ENCODE measurements at regions not wholly inside any gene's neighbourhood (a gene's known extent, or its start where the extent isn't known, plus 50 kb on each side); places are given as distances from the start of the nearest gene placed in this dataset.

GRCh38 chr13:107293924-107294323 is 726.0 kb upstream of the ARGLU1 start:
- no peak for DNase-seq

GRCh38 chr13:107291875-107292274 is 723.9 kb upstream of the ARGLU1 start:
- no peak for DNase-seq

- no peak for DNase-seq
These were observed 721.6 kb upstream of the ARGLU1 start for GRCh38 chr13:107289540-107289939.

- DNase-seq: no peak
These were observed 716.2 kb upstream of the ARGLU1 start for GRCh38 chr13:107284173-107284572.

GRCh38 chr13:107277911-107278310 is 710.0 kb upstream of the ARGLU1 start:
- no peak for DNase-seq

GRCh38 chr13:107276936-107277335 is 709.0 kb upstream of the ARGLU1 start:
- DNase-seq: no peak

GRCh38 chr13:107275945-107276614 is 708.1 kb upstream of the ARGLU1 start:
- no peak for DNase-seq

GRCh38 chr13:107275312-107275711 is 707.4 kb upstream of the ARGLU1 start:
- DNase-seq: no peak

- DNase-seq: no peak
These were observed 703.3 kb upstream of the ARGLU1 start for GRCh38 chr13:107271227-107271626.

- no peak for DNase-seq
These were observed 698.7 kb upstream of the ARGLU1 start for GRCh38 chr13:107266657-107267056.

- no peak for DNase-seq
These were observed 690.8 kb upstream of the ARGLU1 start for GRCh38 chr13:107258599-107259187.

GRCh38 chr13:107254392-107254791 is 686.5 kb upstream of the ARGLU1 start:
- no peak for DNase-seq

GRCh38 chr13:107252428-107252827 is 684.5 kb upstream of the ARGLU1 start:
- DNase-seq: no peak

GRCh38 chr13:107252021-107252420 is 684.1 kb upstream of the ARGLU1 start:
- no peak for DNase-seq

GRCh38 chr13:107251341-107251740 is 683.4 kb upstream of the ARGLU1 start:
- no peak for DNase-seq

- DNase-seq: no peak
These were observed 682.7 kb upstream of the ARGLU1 start for GRCh38 chr13:107250628-107251027.

- no peak for DNase-seq
These were observed 676.3 kb upstream of the ARGLU1 start for GRCh38 chr13:107244241-107244640.

GRCh38 chr13:107242138-107242537 is 674.2 kb upstream of the ARGLU1 start:
- no peak for DNase-seq

- no peak for DNase-seq
These were observed 673.4 kb upstream of the ARGLU1 start for GRCh38 chr13:107241381-107241780.

GRCh38 chr13:107239213-107239612 is 671.3 kb upstream of the ARGLU1 start:
- no peak for DNase-seq

- no peak for DNase-seq
These were observed 670.5 kb upstream of the ARGLU1 start for GRCh38 chr13:107238262-107238981.

- no peak for DNase-seq
These were observed 666.6 kb upstream of the ARGLU1 start for GRCh38 chr13:107234319-107235073.

GRCh38 chr13:107233541-107233940 is 665.6 kb upstream of the ARGLU1 start:
- DNase-seq: no peak

GRCh38 chr13:107231944-107232343 is 664.0 kb upstream of the ARGLU1 start:
- DNase-seq: no peak
